ENCODE measurements at regions not wholly inside any gene's neighbourhood (a gene's known extent, or its start where the extent isn't known, plus 50 kb on each side); places are given as distances from the start of the nearest gene placed in this dataset.

- no peak for DNase-seq (ENCODE audit: low read depth in 2 of 2)
Observed at GRCh38 chr6:4563156-4563555, 213.0 kb upstream of the CDYL start.

- no peak for DNase-seq (ENCODE audit: low read depth in 2 of 2)
Observed at GRCh38 chr6:4561773-4562400, 214.3 kb upstream of the CDYL start.

GRCh38 chr6:4561078-4561435 is 215.1 kb upstream of the CDYL start:
- no peak for DNase-seq (ENCODE audit: low read depth in 2 of 2)

DNA sequence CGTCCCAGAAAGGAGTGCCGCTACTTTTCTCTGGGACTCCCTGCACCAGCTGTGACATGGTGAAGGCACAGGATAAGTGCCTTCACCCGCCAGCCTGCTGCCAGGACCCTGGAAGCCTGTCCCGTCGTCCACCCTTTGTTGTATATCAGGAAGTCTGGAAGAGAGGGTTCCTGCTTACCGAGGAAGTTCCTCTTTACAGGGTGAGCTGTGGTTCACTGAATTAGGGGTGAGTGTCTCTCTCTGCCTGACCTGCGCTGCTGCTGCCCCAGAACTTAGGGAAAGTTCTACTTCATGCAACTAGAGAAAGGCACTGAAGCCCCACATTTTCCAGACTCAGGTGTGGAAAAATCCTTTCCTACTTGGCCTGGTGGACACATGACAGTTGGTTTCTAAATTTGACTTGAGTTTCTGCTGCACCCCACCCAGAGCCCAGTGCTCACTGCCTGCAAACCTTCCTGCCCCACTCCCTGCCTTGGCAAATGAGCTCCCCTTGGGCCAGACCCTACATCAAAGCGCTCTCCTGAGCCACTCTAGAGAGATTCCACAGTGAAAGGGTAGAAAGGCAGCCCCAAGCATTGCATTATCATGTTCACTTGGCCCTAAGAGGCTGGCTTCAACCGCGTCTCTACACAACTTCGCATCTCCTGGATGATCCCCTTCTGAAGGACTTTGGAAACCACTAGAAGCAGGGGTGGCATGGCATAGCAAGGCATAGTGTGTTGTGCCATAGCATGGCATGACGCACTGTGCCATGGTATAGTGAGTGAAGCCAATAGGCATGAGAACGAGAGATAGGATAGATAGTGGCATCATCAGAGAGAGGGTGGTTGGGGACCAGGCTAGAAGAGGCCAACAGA is 215.8 kb upstream of the CDYL start:
- no peak for DNase-seq (ENCODE audit: low read depth in 2 of 2)

DNA sequence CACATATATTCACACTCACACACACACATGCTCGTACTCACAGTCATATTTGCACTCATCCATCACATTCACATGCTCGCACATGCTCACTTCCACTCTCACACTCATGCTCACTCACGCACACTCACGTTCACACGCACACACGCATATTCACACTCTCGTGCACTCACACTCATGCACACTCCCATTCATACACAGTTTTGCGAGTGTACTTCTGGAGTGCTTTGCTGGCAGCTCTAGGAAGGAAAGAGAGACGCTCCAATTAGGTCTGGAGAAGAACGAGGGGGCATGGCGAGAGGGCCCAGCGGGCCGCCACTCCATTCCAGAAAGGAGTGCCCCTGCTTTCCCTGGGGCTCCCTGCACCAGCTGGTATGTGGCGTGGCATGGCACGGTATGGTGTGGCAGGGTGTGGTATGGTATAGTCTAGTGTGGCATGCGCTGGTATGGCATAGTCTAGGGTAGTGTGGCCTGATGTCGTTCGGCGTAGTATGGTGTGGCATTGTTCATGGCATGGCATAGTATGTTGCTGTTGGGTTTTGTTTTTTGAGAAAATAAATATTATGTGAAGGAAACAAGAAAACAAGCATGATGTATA is 216.8 kb upstream of the CDYL start:
- DNase-seq (ENCODE audit: low read depth in 2 of 2): no peak

- no peak for DNase-seq (ENCODE audit: low read depth in 2 of 2)
Observed at GRCh38 chr6:4554645-4555044, 221.6 kb upstream of the CDYL start.

- no peak for DNase-seq (ENCODE audit: low read depth in 2 of 2)
Observed at GRCh38 chr6:4553387-4553786, 222.8 kb upstream of the CDYL start.

GRCh38 chr6:4550227-4550597 is 226.0 kb upstream of the CDYL start:
- no peak for DNase-seq (ENCODE audit: low read depth in 2 of 2)

- no peak for DNase-seq (ENCODE audit: low read depth in 2 of 2)
Observed at GRCh38 chr6:4549556-4550226, 226.5 kb upstream of the CDYL start.

DNA sequence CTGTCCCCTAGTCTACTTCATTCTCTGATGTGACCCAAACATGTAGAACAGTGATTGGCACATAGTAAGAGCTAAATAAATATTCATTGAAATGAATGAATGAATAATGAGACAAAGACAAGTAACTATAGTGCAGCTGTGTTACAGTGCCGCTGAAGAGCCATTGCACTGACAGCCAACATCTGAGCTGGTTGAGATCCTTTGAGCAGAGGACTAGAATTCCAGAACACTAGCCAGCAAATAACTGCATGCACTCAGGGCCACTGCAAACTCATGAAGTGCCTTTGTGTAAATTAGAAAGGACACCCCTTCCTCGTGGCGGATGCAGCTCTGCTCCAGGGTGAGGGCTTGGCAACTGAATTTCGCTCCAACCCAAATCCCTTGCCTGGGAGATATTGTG is 230.3 kb upstream of the CDYL start:
- DNase-seq (ENCODE audit: low read depth in 2 of 2): no peak

DNA sequence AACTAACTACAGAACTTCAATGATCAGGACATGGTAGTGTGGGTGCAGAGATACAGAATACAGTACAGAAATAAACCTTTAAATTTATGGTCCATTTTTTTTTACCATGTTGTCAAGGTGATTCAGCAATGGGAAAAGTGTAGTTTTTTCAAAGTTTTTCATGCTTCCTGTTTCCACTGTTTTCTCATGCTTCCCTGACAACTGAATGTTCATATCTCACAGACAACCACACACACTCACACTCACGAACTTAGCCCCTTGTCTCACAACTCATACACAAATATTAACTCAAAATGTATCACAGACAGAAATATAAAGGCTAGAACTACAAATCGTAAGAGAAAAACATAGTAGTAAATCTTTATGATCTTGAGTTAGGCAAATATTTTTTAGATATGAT is 232.6 kb upstream of the CDYL start:
- peak; percentile 88 to 91 for DNase-seq (ENCODE audit: low read depth in 2 of 2)

DNA sequence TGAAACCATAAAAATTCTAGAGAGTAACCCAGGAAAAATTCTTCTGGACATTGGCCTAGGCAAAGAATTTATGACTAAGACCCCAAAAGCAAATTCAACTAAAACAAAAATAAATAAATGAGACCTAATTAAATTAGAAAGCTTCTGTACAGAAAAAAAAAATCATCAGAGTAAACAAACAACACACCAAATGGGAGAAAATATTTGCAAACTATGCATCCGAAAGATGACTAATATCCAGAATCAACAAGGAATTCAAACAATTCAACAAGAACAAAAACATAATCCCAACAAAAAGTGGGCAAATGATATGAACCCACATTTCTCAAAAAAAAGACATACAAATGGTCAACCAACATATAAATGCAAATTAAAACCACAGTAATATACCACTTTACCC is 242.6 kb upstream of the CDYL start:
- DNase-seq (ENCODE audit: low read depth in 2 of 2): no peak

DNA sequence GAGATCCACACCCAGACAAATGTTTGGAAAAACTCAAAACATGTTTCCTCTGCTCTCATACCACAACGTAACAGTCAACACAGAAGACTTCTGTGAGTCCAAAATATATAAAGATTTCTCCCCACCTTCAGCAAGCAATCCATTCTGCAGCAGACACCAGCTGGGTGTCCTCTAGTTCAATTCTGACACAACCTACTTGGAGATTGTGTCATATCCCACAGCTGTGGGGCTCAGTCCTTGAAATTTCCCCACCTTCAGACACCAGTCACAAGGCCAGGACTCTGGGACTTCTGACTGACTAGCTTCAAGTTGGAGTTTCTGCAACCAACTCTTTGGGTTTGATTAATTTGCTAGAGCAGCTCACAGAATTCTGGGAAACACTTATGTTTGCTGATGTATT is 244.8 kb upstream of the CDYL start:
- no peak for DNase-seq (ENCODE audit: low read depth in 2 of 2)

GRCh38 chr6:4522453-4522852 is 253.8 kb upstream of the CDYL start:
- peak in 1 of 2 donors; percentile 6 for DNase-seq (ENCODE audit: low read depth in 2 of 2)

GRCh38 chr6:4521070-4521469 is 255.1 kb upstream of the CDYL start:
- DNase-seq (ENCODE audit: low read depth in 2 of 2): no peak

DNA sequence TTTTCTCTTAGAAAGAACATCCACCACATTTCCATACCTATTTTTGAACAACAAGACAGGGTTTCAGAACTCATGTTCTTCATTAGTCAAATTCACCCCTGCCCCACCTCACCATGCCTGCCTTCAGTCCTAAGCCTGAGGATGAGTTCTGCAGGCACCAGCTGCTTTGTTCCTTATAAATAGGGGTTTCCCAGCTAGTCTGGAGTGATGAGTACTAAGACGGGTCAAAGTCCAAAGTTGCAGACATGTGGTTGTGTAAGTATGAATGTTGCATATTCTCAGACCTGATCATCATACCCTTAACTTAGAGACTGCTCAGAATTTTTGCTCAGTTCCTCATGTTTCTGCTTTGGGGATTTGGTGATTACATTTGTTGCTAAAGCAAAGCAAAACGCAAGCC is 257.7 kb upstream of the CDYL start:
- no peak for DNase-seq (ENCODE audit: low read depth in 2 of 2)

DNA sequence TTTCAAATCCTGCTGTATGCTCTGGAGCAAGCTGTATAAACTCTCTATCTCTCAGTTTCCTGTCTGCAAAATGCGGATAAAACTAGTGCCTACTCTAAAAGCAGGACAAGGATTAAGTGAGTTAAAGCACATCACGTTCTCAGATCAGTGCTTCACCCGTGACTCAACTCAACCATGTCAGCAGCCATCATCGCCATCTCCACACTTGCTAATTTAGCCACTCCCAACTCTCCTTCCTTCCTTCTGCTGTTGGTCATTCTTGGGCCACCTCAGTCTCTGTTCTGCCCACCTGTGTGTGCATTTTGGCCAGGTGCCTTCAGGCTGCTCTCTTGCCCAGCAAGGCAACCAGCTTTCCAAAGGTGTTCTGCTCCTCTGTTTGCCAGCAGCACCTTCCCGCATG is 260.0 kb upstream of the CDYL start:
- no peak for DNase-seq (ENCODE audit: low read depth in 2 of 2)

GRCh38 chr6:4513561-4513960 is 262.6 kb upstream of the CDYL start:
- DNase-seq (ENCODE audit: low read depth in 2 of 2): no peak

GRCh38 chr6:4512051-4512471 is 264.1 kb upstream of the CDYL start:
- peak in 1 of 2 donors; percentile 24 for DNase-seq (ENCODE audit: low read depth in 2 of 2)

GRCh38 chr6:4511641-4512020 is 264.6 kb upstream of the CDYL start:
- no peak for DNase-seq (ENCODE audit: low read depth in 2 of 2)

DNA sequence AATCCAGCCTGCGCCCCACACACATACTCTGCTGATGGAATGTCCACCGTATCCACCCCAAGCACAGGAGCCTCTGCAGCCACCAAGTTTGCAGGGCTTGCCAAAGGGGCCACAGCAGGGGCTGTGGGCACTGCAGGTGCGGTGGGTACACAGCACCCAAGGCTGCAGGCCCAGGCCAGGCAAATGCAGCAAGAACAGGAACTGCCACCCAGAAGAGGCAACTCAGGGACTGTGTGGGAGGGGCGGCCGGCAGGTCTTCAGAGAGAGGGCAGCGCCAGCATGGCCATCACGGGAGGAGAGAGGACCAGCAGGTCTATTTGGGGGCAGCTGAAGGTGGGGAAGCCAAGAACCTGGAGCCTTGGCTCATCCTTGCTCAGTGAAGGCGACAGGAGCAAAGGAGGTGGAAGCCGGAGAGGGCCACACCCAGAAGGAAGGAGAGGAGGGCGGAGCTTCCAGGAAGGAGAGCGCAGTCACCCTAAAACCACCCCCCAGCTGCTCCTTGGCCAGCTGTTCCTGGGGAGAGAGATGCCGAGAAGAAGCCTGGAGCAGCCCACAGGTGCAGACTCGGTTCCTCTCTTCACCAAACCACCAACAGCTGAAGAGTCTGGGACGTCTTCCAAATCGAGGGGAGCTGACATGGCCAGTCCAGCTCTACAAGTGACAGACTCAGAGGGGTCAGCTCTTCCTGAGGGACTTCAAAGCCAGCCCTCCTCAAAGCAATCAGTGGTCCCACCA is 265.1 kb upstream of the CDYL start:
- no peak for DNase-seq (ENCODE audit: low read depth in 2 of 2)

DNA sequence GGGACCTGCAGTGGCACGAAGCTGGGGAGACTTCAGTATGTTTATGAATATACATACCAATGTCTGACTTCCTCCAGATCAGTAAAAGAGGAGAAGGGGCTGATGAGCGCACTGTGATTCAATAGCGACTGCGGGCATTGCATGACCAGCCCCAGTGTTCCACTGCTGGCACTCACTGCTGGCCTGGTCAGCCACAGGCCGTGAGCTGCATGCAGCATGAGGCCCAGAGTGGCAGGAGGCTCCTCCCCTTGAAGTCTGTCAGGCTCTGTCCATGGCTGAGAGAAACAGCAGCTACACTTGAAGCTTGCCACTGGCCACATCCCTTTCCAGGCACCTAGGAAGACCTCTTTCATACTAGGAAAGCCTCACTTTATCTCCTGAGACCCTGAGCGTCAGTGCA is 265.9 kb upstream of the CDYL start:
- no peak for DNase-seq (ENCODE audit: low read depth in 2 of 2)

Measured in dermis microvascular lymphatic vessel endothelial cell (primary cell).